Trophoblast cell (in vitro differentiated cells and primary cell): ENCODE measurements at regions not wholly inside any gene's neighbourhood (a gene's known extent, or its start where the extent isn't known, plus 50 kb on each side); places are given as distances from the start of the nearest gene placed in this dataset.

ENCODE experiments used
- DNase-seq, 2 donors: peaks; one replicate each; pipeline ENCODE4 v3.0.0-alpha.2; 2016
- H2AFZ ChIP-seq: 2 replicates; pipeline ENCODE4 v1.6.1; 2013; ENCODE audit warnings: low read length, moderate library complexity, mild to moderate bottlenecking; ENCODE audit not compliant: insufficient read depth, poor library complexity
- H2AK5ac ChIP-seq: 2 replicates; pipeline ENCODE4 v1.6.1; 2013; ENCODE audit warnings: mild to moderate bottlenecking, low read length
- H2BK120ac ChIP-seq: 2 replicates; pipeline ENCODE4 v1.6.1; 2013; ENCODE audit warnings: low read length, mild to moderate bottlenecking, moderate library complexity; ENCODE audit not compliant: insufficient read depth, poor library complexity
- H2BK12ac ChIP-seq: 2 replicates; pipeline ENCODE4 v1.6.1; 2013; ENCODE audit warnings: mild to moderate bottlenecking, low read length, moderate library complexity
- H2BK5ac ChIP-seq: 2 replicates; pipeline ENCODE4 v1.6.1; 2013; ENCODE audit warnings: low read length, low read depth, moderate library complexity, mild to moderate bottlenecking; ENCODE audit not compliant: poor library complexity
- H3K14ac ChIP-seq: 2 replicates; pipeline ENCODE4 v1.6.1; 2013; ENCODE audit warnings: mild to moderate bottlenecking, low read length
- H3K18ac ChIP-seq: 2 replicates; pipeline ENCODE4 v1.6.1; 2013; ENCODE audit warnings: mild to moderate bottlenecking, low read length
- H3K23ac ChIP-seq: 2 replicates; pipeline ENCODE4 v1.6.1; 2013; ENCODE audit warnings: low read length
- H3K27ac ChIP-seq: 2 replicates; pipeline ENCODE4 v1.5.1; 2013; ENCODE audit warnings: low read depth, mild to moderate bottlenecking, inconsistent platforms, low read length, moderate library complexity
- H3K27me3 ChIP-seq: 2 replicates; pipeline ENCODE4 v1.6.1; 2013; ENCODE audit warnings: inconsistent platforms, mild to moderate bottlenecking, low read length, moderate library complexity; ENCODE audit not compliant: insufficient read depth
- H3K36me3 ChIP-seq, 2 experiments: 1 replicate in 1 of 2; 2 replicates in 1 of 2; pipeline ENCODE4 v1.6.1; 2013; ENCODE audit warnings: low read length in 2 of 2, mild to moderate bottlenecking in 2 of 2, moderate library complexity in 1 of 2; ENCODE audit not compliant: insufficient read depth in 2 of 2, control insufficient read depth in 1 of 2
- H3K4ac ChIP-seq: 2 replicates; pipeline ENCODE4 v1.6.1; 2013; ENCODE audit warnings: low read depth, mild to moderate bottlenecking, low read length, moderate library complexity
- H3K4me1 ChIP-seq, 2 experiments: 1 replicate in 1 of 2; 2 replicates in 1 of 2; pipeline ENCODE4 v1.6.1; 2013; ENCODE audit warnings: low read length in 2 of 2, mild to moderate bottlenecking in 2 of 2, moderate library complexity in 1 of 2; ENCODE audit not compliant: insufficient read depth in 2 of 2, control insufficient read depth in 1 of 2
- H3K4me2 ChIP-seq: 2 replicates; pipeline ENCODE4 v1.6.1; 2013; ENCODE audit warnings: inconsistent platforms, mild to moderate bottlenecking, low read length, moderate library complexity
- H3K4me3 ChIP-seq: 2 replicates; pipeline ENCODE4 v1.5.1; 2013; ENCODE audit warnings: mild to moderate bottlenecking, low read depth, low read length, inconsistent platforms
- H3K79me1 ChIP-seq: one replicate; pipeline ENCODE4 v1.6.1; 2013; ENCODE audit warnings: low read length
- H3K79me2 ChIP-seq: 2 replicates; pipeline ENCODE4 v1.6.1; 2013; ENCODE audit warnings: low read length, mild to moderate bottlenecking; ENCODE audit not compliant: control insufficient read depth, insufficient read depth, poor library complexity
- H3K9ac ChIP-seq: 2 replicates; pipeline ENCODE4 v1.6.1; 2013; ENCODE audit warnings: mild to moderate bottlenecking, low read length
- H3K9me3 ChIP-seq: 2 replicates; pipeline ENCODE4 v1.6.1; 2013; ENCODE audit warnings: low read depth, mild to moderate bottlenecking, control low read depth, inconsistent platforms, low read length; ENCODE audit not compliant: insufficient read depth
- H4K12ac ChIP-seq: 2 replicates; pipeline ENCODE4 v1.6.1; 2013; ENCODE audit warnings: low read depth, mild to moderate bottlenecking, low read length, moderate library complexity
- H4K8ac ChIP-seq: 2 replicates; pipeline ENCODE4 v1.6.1; 2013; ENCODE audit warnings: low read depth, mild to moderate bottlenecking, low read length, moderate library complexity
- H4K91ac ChIP-seq: one replicate; pipeline ENCODE4 v1.6.1; 2013; ENCODE audit warnings: low read depth, mild to moderate bottlenecking, low read length, moderate library complexity
- WGBS: extraction: QIAGEN DNeasy Blood & Tissue Kit; methylation state at CpG from one replicate; pipeline ENCODE4 v1.1.7; 2013; ENCODE audit warnings: missing lambda C conversion rate; ENCODE audit not compliant: insufficient read length, insufficient coverage; ENCODE audit errors: extremely low coverage; 5-methylcytosine and 5-hydroxymethylcytosine counted together

GRCh38 chr15:62684123-62684808 is 358.3 kb upstream of the TPM1 start:
- Histone ChIP-seq H3K79me2 (no peaks in the 10 kb centered on the region), H4K8ac (no peak overlapping the region), H2AK5ac (no peak overlapping the region), H3K18ac (no peak overlapping the region), H3K4me3 (no peak overlapping the region), H2AFZ (no peak overlapping the region), H3K36me3 (peaks cover 3 to 5% of the 10 kb centered on the region in 2 experiments), H3K27me3 (no peaks in the 10 kb centered on the region), H4K91ac (no peak overlapping the region), H4K12ac (no peak overlapping the region), H2BK120ac (no peak overlapping the region), H3K4me1 (peaks cover 0 to 7% of the 10 kb centered on the region in 2 experiments), H3K9ac (no peak overlapping the region), H3K23ac (no peak overlapping the region), H3K79me1 (no peaks in the 10 kb centered on the region), H3K14ac (no peak overlapping the region), H3K27ac (no peak overlapping the region), H2BK12ac (no peak overlapping the region), H3K4ac (no peak overlapping the region), H3K4me2 (no peak overlapping the region), H3K9me3 (no peaks in the 10 kb centered on the region), H2BK5ac (no peak overlapping the region)
- no peak for DNase-seq
- WGBS = no CpG with 5 or more reads among the region's 7 CpGs

GRCh38 chr15:62691008-62691407 is 351.5 kb upstream of the TPM1 start:
- DNase-seq = no peak
- no peaks in the 10 kb centered on the region for H3K79me2 ChIP-seq
- H3K23ac ChIP-seq = no peak overlapping the region
- H2AFZ ChIP-seq = no peak overlapping the region
- no peaks in the 10 kb centered on the region for H3K27me3 ChIP-seq
- H4K12ac ChIP-seq = no peak overlapping the region
- H3K79me1 ChIP-seq = no peaks in the 10 kb centered on the region
- no peak overlapping the region for H4K8ac ChIP-seq
- no peak overlapping the region for H3K4me2 ChIP-seq
- H2BK12ac ChIP-seq = no peak overlapping the region
- no peak overlapping the region for H2AK5ac ChIP-seq
- H2BK120ac ChIP-seq = no peak overlapping the region
- no peak overlapping the region for H2BK5ac ChIP-seq
- no peak overlapping the region for H3K9ac ChIP-seq
- no peak overlapping the region for H3K18ac ChIP-seq
- H3K14ac ChIP-seq = no peak overlapping the region
- H3K4ac ChIP-seq = no peak overlapping the region
- H3K9me3 ChIP-seq = peaks cover 1% of the 10 kb centered on the region
- no CpG with 5 or more reads among the region's 2 CpGs for WGBS
- H3K27ac ChIP-seq = no peak overlapping the region
- no peaks in the 10 kb centered on the region for H3K4me1 ChIP-seq
- no peak overlapping the region for H4K91ac ChIP-seq
- no peak overlapping the region for H3K4me3 ChIP-seq
- H3K36me3 ChIP-seq = peaks cover 15 to 23% of the 10 kb centered on the region in 2 experiments

GRCh38 chr15:62697636-62698035 is 344.9 kb upstream of the TPM1 start:
- Histone ChIP-seq H3K23ac (no peak overlapping the region), H2BK12ac (no peak overlapping the region), H3K27ac (no peak overlapping the region), H3K18ac (no peak overlapping the region), H2AFZ (no peak overlapping the region), H4K8ac (no peak overlapping the region), H3K79me2 (no peaks in the 10 kb centered on the region), H3K27me3 (no peaks in the 10 kb centered on the region), H3K36me3 (peaks cover 46 to 60% of the 10 kb centered on the region in 2 experiments), H3K4ac (no peak overlapping the region), H3K14ac (no peak overlapping the region), H3K4me2 (no peak overlapping the region), H2BK120ac (no peak overlapping the region), H3K4me3 (no peak overlapping the region), H3K9ac (no peak overlapping the region), H4K12ac (no peak overlapping the region), H4K91ac (no peak overlapping the region), H3K79me1 (no peaks in the 10 kb centered on the region), H2AK5ac (no peak overlapping the region), H3K9me3 (peaks cover 1% of the 10 kb centered on the region), H2BK5ac (no peak overlapping the region), H3K4me1 (peaks cover 0 to 2% of the 10 kb centered on the region in 2 experiments)
- no CpG with 5 or more reads among the region's 23 CpGs for WGBS
- no peak for DNase-seq

GRCh38 chr15:62698646-62699045 is 343.9 kb upstream of the TPM1 start:
- Histone ChIP-seq H2BK120ac (no peak overlapping the region), H4K91ac (no peak overlapping the region), H4K12ac (no peak overlapping the region), H2AFZ (no peak overlapping the region), H3K4me1 (peaks cover 0 to 2% of the 10 kb centered on the region in 2 experiments), H3K9me3 (peaks cover 1% of the 10 kb centered on the region), H4K8ac (no peak overlapping the region), H3K79me2 (no peaks in the 10 kb centered on the region), H3K79me1 (no peaks in the 10 kb centered on the region), H3K4me2 (no peak overlapping the region), H2BK12ac (no peak overlapping the region), H3K4me3 (no peak overlapping the region), H2BK5ac (no peak overlapping the region), H3K9ac (no peak overlapping the region), H3K14ac (no peak overlapping the region), H2AK5ac (no peak overlapping the region), H3K18ac (no peak overlapping the region), H3K27me3 (no peaks in the 10 kb centered on the region), H3K27ac (no peak overlapping the region), H3K4ac (no peak overlapping the region), H3K23ac (no peak overlapping the region), H3K36me3 (peaks cover 48 to 64% of the 10 kb centered on the region in 2 experiments)
- WGBS = no CpG with 5 or more reads among the region's 8 CpGs
- DNase-seq = no peak
